Smooth muscle cell (in vitro differentiated cells): ENCODE measurements at regions not wholly inside any gene's neighbourhood (a gene's known extent, or its start where the extent isn't known, plus 50 kb on each side); places are given as distances from the start of the nearest gene placed in this dataset.

Source experiments
- DNase-seq: peaks from one replicate; lab custom pipeline; 2025; ENCODE audit not compliant: unreplicated experiment; lab: John Stamatoyannopoulos, UW
- H2AFZ ChIP-seq: fragments of 200-600 bp; sonication (generic); 2 replicates; pipeline ENCODE4 v1.6.0; 2016; ENCODE audit warnings: antibody characterized with exemption, low read depth, mild to moderate bottlenecking
- H3F3A ChIP-seq: fragments of 200-600 bp; sonication (generic); 2 replicates; pipeline ENCODE4 v1.6.0; 2017; ENCODE audit warnings: antibody characterized with exemption, low read depth
- H3K27ac ChIP-seq: fragments of 200-600 bp; sonication (generic); 2 replicates; pipeline ENCODE4 v1.5.1; 2016; ENCODE audit warnings: low read depth, mild to moderate bottlenecking
- H3K27me3 ChIP-seq: fragments of 200-600 bp; sonication (generic); 2 replicates; pipeline ENCODE4 v1.6.1; 2016; ENCODE audit warnings: low read depth, mild to moderate bottlenecking
- H3K36me3 ChIP-seq: fragments of 200-600 bp; sonication (generic); 2 replicates; pipeline ENCODE4 v1.5.1; 2016; ENCODE audit warnings: low read depth
- H3K4me1 ChIP-seq: fragments of 200-600 bp; sonication (generic); 2 replicates; pipeline ENCODE4 v1.5.1; 2016; ENCODE audit warnings: low read depth
- H3K4me2 ChIP-seq: fragments of 200-600 bp; sonication (generic); 2 replicates; pipeline ENCODE4 v1.6.0; 2016; ENCODE audit warnings: mild to moderate bottlenecking
- H3K4me3 ChIP-seq: fragments of 200-600 bp; sonication (generic); 2 replicates; pipeline ENCODE4 v1.5.1; 2016; ENCODE audit warnings: mild to moderate bottlenecking
- H3K79me2 ChIP-seq: fragments of 200-600 bp; sonication (generic); 2 replicates; pipeline ENCODE4 v1.6.0; 2016; ENCODE audit warnings: low read depth, mild to moderate bottlenecking
- H3K9ac ChIP-seq: fragments of 200-600 bp; sonication (generic); 2 replicates; pipeline ENCODE4 v1.6.0; 2016; ENCODE audit warnings: low read depth
- H3K9me3 ChIP-seq: fragments of 200-600 bp; sonication (generic); replicated peaks from 2 replicates; pipeline ENCODE4 v1.5.1; 2016; ENCODE audit warnings: low read depth
- H4K20me1 ChIP-seq: fragments of 200-600 bp; sonication (generic); 2 replicates; pipeline ENCODE4 v1.6.0; 2016; ENCODE audit warnings: low read depth
- CTCF ChIP-seq: fragments of 200-600 bp; sonication (generic); IDR thresholded peaks from 2 replicates; pipeline ENCODE4 v1.5.1; 2017; ENCODE audit warnings: borderline replicate concordance, mild to moderate bottlenecking, antibody characterized with exemption; ENCODE audit not compliant: insufficient read depth, poor library complexity, severe bottlenecking
- WGBS: methylation state at CpG from one replicate; pipeline ENCODE4 v1.1.7; 2016; ENCODE audit warnings: low lambda C conversion rate; 5-methylcytosine and 5-hydroxymethylcytosine counted together

- 94% methylated on average over 12 of the region's 12 CpGs for WGBS
- Histone ChIP-seq H3K36me3 (no peaks in the 10 kb centered on the region), H3K4me2 (no peak overlapping the region), H3K79me2 (no peaks in the 10 kb centered on the region), H3K27ac (peak overlapping the region; percentile 69), H4K20me1 (no peaks in the 10 kb centered on the region), H3K9ac (no peak overlapping the region), H2AFZ (no peak overlapping the region), H3K27me3 (no peaks in the 10 kb centered on the region), H3F3A (no peaks in the 10 kb centered on the region), H3K9me3 (no peaks in the 10 kb centered on the region), H3K4me3 (no peak overlapping the region), H3K4me1 (no peaks in the 10 kb centered on the region)
- DNase-seq: no peak
- TF ChIP-seq CTCF: no peak
Observed at GRCh38 chr17:31789707-31790505, 69.1 kb downstream of the COPRS start.

GRCh38 chr17:31788956-31789355, 70.1 kb downstream of the COPRS start:
- WGBS: 49% methylated on average over 4 of the region's 4 CpGs
- no peak for TF ChIP-seq CTCF
- Histone ChIP-seq H3K36me3 (no peaks in the 10 kb centered on the region), H3K4me3 (no peak overlapping the region), H3K9ac (peak overlapping the region; percentile 1), H3K4me1 (no peaks in the 10 kb centered on the region), H3K9me3 (no peaks in the 10 kb centered on the region), H3K27ac (peak overlapping the region; percentile 69), H3K79me2 (no peaks in the 10 kb centered on the region), H4K20me1 (no peaks in the 10 kb centered on the region), H2AFZ (no peak overlapping the region), H3F3A (no peaks in the 10 kb centered on the region), H3K4me2 (peak overlapping the region; percentile 10), H3K27me3 (no peaks in the 10 kb centered on the region)
- DNase-seq: no peak

- H3K9ac ChIP-seq: peak overlapping the region; percentile 1
Observed at GRCh38 chr17:31788571-31788946, 70.5 kb downstream of the COPRS start.

More at GRCh38 chr17:31788571-31788946, 70.5 kb downstream of the COPRS start:
- Histone ChIP-seq H2AFZ (no peak overlapping the region), H3K36me3 (no peaks in the 10 kb centered on the region), H3K27ac (peak overlapping the region; percentile 69), H3F3A (no peaks in the 10 kb centered on the region), H4K20me1 (no peaks in the 10 kb centered on the region), H3K4me2 (peak overlapping the region; percentile 10), H3K4me3 (no peak overlapping the region), H3K4me1 (no peaks in the 10 kb centered on the region), H3K79me2 (no peaks in the 10 kb centered on the region), H3K9me3 (no peaks in the 10 kb centered on the region), H3K27me3 (no peaks in the 10 kb centered on the region)
- no peak for TF ChIP-seq CTCF
- no peak for DNase-seq
- WGBS: 69% methylated on average over 3 of the region's 3 CpGs
